ENCODE measurements at regions not wholly inside any gene's neighbourhood (a gene's known extent, or its start where the extent isn't known, plus 50 kb on each side); places are given as distances from the start of the nearest gene placed in this dataset.

DNA sequence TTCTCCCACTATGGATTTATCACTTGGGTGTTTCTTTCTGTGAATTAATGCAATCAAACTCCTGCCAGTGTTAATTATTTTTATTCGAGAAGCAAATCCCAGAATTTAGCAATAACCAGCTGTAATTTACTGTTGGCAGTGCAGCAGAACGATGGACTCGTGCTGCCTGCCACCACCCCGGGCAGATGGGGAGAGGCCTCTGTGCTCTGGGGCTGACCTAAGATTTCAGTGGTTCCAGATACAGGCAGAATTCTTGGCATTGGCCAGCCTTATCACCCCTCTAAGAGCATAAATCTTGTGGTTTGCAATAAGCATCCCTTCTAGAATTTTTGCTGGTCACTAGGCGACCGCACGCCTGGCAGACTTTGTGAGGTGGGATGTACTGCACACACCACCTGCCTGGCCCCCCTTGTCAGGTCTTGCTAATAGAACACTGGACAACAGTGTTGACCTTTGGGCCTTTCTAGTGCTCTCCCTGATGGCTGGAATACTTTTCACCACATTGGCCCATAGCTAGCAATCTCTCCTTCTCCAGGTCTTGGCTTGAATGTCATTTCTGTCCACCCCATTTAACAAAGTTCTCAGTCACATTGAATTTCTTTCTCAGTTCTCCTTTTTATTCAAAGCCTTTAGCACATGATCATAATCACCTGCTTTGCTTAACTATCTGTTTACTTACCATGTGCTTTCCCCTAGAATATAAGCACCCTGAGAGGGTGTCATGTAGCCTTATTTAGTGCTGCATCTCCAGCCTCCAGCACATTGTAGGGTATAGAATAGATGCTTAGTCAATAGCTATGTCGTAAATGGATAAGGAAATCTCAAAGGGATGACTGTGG is 122.1 kb upstream of the DYNLRB2 start:
- DNase-seq, result no peak

DNA sequence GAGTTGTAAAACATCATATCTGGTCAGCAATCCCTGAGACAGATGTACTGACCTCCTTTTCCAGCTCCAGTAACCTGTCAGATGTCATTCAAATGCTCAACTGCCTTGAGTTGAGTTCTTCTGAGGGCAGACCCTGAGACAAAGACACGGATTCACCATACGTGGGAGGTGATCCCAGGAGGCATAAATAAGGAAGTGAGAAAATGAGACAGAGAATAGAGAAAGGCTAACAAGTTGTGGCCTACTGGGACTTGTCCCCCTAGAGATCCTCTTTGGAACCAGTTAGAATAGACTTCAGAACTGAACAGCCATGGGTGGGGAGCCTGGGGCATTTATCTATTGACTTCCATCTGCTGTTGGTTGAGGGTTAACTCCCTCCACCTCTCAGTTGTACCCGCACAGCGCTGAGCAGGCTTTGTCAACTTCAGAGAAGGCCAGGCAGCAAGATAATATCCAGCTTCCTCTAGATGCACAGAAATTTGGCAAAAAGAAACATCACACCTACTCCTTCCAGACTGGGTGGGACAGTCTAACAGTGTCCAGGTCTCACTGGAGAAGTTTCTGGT is 123.0 kb upstream of the DYNLRB2 start:
- DNase-seq, result no peak

DNA sequence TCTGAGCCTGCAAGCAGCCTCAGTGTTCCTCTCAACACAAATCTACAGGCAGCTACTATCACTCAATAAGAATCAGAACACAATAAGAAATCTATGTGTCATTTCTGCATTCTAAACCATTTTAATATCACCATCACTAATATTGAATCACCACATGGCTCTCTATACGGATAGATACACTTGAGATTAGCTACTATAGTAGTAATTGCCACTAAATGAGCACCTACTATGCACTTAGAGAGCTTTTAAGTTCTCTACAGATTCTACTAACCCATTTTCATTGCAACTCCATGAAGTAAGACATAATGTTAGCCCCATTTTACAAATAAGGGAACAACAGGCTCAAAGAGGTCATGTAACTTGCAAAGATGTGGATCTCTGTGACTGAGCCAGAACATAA is 132.8 kb upstream of the DYNLRB2 start:
- no peak for DNase-seq

DNA sequence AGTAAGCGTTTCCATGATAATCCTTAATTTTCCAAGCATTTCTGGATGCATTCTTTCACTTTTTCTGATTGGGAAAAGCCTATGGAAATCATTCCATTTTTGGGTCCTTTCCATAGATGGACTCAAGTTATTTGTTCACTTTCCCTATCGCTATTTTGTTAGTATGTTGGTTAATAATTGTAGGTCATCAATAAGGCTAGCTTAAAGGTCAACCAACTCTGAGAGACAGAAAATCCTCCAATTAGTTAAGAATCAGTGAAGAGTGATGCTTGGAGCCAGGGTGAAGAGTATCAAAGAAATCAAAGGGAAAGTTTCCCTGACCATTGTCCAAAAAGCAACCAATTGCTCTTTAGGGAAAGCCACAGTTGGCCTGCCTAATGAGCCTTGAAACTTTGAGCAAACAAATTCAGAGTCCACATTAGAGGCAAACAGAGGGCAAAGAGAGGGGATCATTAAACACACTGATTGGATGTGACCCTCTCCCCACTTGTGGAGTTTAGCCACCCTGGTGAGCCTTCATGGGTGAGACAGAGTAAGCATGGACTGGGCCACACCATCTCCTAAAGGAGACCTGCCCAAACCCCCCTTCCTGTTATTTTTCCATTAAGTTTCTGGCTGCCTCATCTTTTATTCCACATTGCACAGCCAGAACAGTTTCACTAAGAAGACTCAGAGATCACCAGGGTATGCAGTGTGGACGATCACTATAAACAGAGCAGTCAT is 133.4 kb upstream of the DYNLRB2 start:
- no peak for DNase-seq

DNA sequence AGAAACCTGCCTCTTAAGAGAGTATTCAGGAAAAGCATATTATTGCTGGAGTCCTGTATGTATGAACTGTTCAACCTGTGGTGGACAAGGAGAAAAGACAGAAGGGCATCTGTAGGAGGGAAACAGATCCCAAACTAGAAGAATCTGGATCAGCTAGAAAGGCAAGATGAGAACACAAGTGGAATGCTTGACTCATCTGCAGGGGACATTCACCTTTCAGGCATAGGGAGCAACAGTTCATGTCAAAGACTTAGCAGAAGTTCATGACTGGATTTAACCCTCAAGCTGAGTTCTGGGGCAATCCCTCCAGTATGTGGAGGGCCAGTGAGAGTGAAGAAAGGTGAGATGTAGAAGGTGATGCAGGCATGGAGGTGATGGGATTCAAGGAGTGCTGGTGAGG is 135.9 kb upstream of the DYNLRB2 start:
- DNase-seq, result no peak

DNA sequence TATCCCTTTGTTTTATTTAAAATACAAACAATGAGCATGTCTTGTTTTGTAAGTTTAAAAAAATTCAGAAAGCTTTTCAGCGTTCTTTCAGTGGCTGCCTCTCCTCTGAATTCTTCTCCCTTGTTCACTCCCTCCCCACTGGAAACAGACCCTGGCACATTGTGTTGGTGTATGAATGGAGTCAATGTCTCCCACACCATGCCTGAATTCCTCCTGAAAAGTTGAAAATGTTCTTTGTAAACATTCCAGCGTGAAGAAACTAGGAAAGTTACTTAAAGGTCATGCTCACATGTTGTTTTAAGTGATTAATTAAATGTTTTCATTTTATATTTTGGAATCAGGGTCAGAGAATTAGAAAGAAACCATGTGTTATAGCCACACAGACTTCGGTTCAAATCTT is 136.9 kb upstream of the DYNLRB2 start:
- no peak for DNase-seq

DNA sequence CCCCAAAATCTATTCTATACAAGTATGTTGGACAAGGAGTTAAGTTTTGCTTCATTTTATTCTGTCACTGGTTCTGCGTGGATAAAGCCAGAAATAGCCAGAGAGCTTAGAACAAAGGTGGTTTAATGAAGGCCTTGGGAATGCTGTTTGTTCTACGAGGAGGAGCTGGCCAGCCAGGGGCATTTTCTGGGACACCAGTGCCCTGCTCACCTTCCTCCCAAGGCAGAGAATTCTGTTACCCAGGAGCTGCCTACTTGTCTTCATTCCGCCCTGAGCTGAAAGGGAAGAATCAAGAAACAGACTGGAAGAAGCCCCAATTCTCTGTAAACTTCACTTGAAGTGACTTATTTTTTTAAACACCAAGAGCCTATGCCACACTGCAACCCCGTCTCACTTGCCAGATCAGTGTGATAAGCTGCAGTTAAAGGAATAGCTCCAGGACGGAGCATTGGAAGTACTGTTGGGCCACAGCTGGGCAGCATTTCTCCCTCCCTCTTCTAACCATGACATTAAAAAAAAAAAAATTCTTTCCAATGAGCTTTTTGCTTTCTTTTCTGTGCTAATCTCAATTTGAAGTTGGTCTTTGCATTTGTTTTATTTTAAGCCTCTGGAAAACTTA is 149.8 kb upstream of the DYNLRB2 start:
- DNase-seq, result no peak

DNA sequence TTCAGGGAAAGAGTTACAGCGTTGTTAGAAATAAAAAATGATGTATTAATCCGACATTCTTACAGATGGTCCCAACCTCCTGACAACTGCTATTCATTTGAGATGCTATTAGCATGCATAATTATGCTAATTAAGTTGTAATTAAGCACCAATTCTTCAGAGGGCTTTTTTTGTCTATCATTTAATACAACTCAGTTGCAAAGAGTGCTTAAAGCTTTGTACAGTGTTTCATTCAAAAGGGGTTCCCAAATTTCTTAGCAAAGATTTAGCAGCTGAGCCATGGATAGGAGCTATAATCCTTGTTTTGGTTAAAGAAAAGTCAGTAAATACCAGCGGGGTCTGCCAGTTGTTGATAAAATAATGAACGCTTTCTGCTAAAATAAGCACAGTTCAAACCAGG is 150.7 kb upstream of the DYNLRB2 start:
- no peak for DNase-seq

DNA sequence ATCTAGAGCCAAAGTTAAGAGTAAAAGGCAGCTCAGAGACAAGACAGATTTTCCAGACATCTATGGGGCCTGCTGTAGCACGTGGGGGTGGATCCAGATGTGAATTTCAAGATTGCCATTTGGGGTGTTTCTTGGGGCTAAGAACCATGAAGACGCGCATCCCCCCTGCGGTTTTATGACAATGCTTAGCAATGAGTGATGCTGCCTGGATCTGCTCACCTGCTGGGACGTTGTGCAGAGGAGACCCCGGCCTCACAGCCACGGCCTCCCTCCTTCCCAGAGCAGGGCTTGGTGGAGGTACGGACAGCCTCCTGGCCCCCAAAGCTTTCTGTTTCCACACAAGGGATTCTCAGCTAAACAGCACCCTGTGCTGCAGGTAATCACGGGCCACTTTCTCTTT is 151.5 kb upstream of the DYNLRB2 start:
- no peak for DNase-seq

DNA sequence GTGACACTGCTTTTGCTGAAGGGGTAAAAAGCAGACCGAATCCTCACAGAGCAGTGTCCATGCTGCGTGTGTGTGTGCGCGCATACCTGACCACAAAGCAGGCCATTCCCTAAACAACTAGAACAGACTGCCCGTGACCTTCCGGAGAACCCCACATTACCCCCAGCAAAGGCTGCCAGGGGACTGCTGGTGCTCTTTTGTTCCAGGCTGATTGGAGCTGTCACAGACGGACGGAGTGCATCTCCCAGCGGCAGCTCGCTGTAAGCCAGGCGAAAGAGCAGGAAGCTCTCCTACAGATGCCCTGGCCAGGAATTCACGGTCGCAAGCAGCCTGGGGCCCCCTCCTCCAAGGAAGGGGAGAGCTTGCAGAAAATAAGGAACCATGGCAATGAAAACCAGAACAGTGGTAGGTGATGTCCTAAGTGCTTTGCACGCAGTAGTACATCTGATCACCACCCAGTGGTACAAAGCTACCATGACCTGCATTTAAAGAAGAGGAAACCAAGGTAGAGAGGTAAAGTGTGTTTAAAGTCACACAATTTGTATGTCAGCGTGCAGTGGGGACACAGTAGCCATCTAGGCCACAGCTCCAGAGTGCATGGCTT is 153.4 kb upstream of the DYNLRB2 start:
- no peak for DNase-seq

DNA sequence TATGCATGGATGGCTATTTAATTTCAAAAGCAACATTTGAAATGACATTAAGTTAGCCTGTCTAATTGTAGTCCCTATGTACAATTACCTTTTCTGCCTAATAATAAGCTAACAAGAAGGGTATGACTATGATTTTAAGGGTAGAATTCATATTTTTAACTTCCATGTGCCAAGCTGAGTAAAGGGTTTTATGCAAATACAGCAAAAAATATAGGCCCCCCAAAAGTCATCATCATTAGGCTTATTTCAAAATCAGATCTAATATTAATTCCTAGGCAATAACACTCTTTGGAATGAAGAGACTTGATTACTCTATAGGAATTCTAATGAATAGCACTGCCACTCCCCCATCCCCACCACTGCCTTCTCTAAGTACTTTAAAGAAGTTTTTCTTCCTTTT is 155.9 kb upstream of the DYNLRB2 start:
- no peak for DNase-seq

DNA sequence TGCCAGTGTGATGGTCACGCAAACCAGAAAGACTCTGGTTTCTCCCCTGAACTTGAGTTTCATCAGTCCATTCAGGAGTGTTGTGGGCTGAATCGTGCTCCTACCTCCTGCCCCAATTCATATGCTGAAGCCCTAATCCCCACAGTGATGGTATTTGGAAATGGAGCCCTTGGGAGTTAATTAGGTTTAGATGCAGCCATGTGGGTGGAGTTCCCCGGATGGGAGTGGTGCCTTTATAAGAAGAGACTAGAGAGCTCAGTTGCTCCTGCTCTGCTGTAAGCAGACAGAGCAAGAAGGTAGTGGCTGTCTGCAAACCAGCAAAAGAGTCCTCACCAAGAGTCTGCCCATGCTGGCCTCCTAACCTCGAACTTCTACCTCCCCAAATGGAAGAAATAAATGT is 160.3 kb upstream of the DYNLRB2 start:
- DNase-seq, result no peak

DNA sequence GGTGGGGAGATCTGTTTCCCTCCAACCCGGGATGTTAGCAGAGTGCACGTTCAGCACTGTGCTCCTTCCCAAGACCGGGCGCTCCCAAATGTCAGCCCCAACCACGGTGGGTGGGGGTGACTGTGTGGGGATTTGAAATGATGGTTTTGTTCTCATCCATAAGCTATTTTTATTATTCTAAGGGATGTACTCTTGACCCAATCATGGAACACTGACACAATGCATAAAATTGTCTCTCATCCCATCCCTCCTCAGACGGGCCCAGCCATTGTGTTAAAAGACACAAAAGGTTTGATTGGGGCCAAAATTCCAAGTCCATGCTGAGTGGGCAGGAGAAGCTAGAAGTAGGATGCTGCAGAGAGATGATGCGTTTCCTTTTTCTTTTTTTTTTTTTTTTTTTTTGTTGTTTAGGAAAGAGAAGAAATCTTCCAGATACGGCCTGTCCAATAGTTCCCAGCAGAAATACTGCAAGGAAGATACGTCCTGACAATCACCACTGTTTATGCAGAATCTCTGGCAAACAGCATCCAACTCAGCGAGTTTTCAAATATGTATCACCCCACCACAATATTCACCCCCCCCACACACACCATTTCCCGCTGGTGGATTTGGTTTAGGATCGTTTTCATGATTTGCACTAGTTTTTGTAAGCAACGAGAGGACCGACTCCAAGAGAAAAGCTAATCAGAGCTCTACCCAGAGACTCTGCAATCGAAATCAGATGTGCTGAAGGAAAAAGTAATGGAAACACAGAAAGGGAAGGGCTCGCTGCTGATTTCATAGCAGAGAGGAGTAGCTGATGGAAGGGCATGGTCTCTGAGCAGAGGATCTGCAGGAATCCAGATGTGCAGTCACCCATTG is 163.5 kb upstream of the DYNLRB2 start:
- no peak for DNase-seq

DNA sequence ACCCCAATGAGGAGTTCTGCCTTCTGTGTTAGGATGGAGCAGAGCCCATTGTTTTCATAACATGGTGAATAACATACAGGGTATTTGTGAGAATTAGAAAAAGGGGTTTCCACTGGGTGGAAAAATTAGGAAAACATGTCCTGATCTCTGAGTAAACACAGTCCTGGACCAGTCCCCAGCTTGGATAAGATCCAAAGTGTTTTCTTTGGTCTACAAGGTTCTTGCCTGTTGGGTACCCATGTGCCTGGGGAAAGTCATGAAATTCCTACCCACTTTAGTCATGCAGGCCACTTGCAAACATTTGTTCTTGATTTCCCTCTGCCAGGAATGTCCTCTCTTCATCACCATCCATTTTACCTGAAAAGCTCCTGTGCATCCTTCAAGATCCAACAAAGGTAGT is 164.8 kb upstream of the DYNLRB2 start:
- DNase-seq, result no peak

DNA sequence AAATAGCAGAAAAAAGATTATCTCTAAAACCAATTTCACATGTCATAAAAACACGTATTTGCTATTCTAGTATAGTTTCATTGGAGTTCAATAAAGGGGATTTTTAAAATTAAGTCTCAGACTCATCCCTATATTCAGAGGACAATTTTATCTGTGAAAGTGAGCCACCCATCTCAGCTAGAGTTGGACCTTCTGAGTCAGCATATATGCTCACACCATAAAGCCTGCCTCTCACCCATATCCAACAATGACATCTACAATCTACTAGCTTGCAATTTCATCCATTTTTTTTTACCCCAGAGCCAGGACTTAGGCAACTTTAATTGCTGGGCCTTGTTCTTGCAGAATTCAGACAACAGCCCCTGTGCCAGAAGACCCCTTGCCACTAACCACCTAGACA is 165.3 kb upstream of the DYNLRB2 start:
- DNase-seq, result no peak

DNA sequence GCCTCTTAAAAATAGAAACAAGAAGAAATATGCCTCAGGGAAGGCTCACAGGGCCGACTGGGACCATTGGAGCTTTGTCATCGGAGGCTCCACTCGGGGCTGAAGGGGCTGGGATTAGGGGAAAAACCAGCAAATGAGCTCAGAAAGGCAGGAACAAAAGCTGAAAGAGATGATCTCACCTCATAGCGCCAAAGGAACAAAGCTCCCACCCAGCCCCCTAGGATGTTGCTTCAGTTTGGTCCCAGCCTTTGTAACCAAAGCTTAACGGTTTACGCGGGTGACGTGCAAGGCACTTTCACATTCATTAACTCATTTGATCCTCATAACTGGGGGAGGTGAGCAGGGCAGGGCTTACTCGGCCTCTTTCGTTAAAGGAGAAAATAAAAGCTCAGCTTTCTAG is 168.5 kb upstream of the DYNLRB2 start:
- DNase-seq, result no peak

DNA sequence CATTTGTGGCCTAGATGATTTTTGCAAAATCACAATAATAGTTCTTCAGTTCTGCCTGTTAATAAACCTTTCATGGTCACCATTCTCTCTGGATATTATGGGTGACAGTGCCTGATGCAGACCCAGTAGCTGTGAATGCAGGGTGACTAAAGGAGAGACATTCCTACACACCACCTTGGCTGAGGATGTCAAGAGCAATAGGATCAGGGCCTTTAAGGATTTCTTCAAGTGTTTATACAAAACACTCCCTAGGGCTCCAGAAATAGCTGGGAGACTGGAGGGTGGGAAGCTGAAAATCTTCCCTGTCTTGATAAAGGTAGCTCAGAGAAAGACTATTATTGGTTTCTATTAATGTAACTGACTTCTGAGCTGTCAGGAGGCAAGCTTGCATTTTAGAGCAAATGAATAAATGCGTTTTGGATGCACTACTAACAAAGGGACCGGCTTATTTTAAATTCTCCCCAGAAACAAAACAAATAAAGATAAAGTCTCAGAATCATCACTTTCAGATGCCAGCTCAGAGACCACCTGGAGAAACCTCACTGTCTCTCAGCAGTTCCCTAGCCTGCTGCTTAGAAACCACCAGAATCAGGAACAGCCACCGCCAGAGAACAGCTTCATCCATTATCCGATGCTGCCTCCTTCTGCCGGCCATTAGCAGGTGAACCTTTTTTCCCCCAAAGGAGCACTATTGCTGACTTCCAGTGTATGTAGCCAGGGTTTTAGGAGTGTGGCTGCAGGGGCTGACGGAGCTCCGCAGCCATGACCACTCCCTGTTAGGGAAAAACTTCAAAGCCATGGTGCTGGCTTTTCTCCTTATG is 171.4 kb upstream of the DYNLRB2 start:
- DNase-seq, result no peak

DNA sequence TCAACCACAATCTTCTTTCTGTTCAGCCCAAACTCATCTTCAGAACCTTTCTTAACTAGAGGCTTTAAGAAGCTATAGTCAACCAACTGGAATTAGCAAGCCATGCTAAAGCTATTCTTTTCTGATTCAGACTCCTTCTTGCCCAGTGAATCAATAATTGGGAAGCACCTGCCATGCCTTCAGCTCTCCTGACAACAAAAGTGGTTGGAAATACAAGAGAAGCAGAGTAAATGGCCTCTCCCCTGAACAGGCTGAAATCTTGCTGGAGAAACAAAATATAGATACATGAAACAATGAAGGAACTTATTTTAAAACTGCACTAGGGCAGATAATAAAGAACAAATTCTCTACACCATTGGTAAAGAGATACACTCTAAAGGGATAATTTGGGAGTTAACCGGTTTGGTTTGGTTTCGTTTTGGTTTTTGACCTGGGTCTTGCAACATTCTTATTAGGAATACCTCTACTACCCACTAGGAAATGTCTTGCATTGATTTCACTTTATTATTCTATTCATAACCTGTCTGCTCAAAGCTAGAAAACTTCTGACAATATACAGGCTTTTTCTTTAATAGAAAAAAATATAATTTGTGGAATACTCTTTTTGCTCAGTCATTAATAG is 173.6 kb upstream of the DYNLRB2 start:
- DNase-seq, result no peak

DNA sequence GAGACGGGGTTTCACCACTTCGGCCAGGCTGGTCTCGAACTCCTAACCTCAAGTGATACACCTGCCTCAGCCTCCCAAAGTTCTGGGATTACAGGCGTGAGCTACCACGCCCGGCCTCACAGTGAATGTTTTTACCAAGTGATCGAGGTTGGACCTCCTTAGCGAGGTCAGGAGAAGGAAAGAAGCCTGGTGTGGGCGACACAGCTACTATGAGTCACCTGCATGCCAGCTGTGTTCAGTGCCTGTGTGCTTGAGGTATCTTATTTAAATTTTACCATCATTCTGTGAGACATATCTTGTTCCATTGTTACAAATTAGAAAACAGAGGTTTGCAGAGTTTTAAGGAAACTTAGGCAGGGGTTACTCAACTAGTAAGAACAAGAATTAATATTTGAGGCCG is 174.8 kb upstream of the DYNLRB2 start:
- DNase-seq, result no peak

DNA sequence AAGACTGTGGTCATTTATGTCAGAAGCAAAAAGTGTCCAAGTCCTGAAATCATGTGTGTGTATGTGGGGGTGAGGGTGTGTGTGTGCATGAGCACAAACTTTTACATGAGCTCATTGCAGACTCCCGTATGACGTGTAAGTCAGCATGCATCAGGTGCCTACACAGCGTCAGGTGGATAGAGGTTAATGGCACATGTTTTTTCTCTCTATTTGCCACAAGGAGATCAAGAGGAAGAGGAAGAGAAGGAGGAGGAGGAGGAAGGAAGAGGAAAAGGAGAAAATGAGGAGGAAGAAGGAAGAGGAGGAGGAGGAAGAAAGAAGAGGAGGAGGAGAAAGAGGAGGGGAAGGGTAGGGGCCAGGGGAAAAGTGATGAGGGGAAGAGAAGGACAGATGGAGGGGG is 178.0 kb upstream of the DYNLRB2 start:
- DNase-seq, result no peak

DNA sequence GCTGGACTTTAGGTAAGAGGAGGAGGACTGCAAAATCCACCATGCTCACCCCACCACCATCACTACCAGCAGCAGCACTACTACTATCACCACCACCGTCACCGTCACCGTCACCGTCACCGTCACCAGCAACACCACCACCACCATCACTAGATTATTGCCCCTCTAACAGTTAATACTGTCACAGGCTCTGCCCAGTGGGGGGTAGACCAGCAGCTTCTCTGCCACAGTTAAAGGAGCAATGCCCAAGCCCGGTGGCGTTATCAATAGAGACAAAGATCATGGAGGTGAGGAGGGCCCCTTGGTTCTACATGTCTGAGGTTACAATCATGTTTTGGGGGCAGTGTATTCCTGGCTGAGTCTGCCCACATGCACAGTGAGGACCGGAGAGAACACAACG is 184.4 kb upstream of the DYNLRB2 start:
- no peak for DNase-seq
